Glomerular visceral epithelial cell (primary cell): ENCODE measurements at regions not wholly inside any gene's neighbourhood (a gene's known extent, or its start where the extent isn't known, plus 50 kb on each side); places are given as distances from the start of the nearest gene placed in this dataset.

Experiments used
- DNase-seq: peaks from one replicate; pipeline ENCODE4 v3.0.0-alpha.2; 2016; ENCODE audit errors: extremely low spot score

DNA sequence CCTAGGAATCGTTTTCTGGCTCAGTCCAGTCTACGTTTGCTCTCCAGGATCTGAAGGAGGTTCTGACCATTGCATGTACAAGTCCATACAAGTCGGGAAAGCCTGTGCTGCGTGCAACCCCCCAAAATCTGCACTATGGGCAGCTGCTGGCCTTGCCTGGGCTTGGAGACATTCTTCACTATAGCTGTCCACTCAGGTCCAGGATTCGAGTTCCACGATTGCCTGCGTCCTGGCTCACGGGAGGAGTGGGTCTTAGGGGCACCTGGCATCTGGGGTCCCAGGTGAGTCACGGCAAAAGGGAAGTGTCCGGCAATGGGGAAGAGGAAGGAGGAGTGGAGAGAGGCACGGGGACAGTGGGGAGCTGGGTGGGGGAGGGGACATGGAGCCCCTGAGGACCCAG, 563.0 kb downstream of the BRD1 start:
- no peak for DNase-seq

DNA sequence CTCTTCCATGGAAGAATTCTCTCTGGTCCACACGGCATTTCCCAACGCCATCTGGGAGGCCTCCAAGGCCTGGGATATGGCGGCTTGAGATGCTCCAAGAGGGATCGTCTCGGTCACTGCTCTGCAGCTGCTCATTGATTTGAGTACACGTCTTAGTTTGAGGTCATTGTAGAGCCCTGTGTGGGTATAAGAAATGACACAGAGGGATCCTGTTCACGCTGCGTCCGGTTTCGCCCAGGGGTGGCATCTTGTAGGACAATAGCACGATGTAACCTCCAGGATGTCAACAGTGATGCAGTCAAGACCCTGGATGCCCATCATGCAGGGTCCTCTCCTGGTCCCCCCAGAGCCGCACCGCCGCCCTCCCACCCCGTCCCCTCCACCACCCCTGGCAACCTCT, 564.6 kb downstream of the BRD1 start:
- no peak for DNase-seq

DNA sequence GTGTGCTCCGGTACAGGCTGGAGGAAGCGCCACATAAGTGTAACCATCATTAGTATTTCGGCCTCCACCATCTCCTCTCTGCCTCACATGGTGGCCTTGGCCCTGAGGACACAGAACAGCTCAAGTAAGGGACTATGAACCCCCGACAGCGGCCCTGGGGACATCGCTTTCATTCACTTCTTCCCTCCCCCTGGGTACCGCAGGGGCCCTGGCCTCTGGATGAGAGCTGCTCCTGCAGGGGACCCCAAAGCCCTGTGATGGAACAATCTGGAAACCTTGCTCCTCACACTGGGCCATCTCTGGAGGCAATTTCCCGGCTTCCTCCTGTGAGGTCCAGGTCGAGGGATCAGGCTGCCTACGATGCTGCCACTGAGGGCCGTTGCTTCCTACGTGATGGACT, 565.5 kb downstream of the BRD1 start:
- no peak for DNase-seq

DNA sequence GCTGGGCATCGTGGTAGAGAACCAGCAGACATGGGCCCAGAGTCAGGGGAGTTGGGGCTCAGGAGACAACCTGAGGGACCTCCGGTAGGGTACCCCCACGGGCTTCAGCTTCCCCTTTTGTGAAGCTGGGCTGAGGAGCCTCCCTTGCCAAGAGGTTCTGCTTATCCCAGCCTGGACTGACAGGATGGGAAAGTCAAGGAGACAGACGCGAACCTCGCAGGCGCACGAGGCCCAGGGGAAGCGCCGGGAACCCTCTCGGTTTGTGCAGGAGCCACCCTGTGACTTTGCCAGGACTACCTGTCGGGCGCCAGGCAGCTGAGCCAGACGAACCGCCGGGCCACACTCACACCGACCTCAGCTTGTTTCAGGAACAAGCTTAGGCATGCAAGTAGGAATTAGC, 566.1 kb downstream of the BRD1 start:
- no peak for DNase-seq

DNA sequence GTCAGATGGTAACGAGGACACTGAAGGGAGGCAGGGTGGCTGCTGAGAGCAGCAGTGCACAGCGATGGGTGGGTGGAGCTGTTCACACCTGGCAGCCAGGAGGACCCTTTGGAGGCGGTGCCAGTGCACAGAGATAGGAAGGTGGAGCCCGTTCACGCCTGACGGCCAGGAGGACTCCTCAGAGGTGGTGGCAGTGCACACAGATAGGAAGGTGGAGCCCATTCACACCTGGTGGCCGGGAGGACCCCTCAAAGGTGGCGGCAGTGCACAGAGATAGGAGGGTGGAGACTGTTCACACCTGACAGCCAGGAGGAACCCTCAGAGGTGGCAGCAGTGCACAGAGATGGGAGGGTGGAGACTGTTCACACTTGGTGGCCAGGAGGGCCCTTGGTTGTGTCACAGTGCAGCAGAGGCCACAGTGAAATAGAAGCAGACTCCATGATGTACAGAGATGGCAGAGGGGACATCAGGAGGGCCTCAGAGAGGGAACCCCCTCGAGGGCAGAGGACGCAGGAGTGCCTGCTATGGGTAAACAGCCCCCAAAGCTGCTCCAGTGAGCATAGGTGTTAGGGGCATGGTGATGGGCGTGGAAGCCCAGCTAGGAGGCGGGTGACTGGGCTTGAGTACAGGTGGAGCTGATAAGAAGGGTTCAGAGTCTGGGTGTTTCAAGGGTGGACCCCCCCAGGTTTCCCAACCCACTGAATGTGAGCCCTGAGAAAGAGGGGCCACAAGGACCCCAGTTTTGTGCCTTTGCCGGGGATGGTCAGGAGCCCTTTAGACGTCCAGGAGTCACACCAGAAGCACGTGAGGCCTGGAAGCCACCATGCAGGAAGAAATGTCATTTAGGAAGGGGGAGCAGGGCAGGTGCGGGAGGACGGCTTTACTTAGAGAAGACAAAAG, 566.7 kb downstream of the BRD1 start:
- no peak for DNase-seq

DNA sequence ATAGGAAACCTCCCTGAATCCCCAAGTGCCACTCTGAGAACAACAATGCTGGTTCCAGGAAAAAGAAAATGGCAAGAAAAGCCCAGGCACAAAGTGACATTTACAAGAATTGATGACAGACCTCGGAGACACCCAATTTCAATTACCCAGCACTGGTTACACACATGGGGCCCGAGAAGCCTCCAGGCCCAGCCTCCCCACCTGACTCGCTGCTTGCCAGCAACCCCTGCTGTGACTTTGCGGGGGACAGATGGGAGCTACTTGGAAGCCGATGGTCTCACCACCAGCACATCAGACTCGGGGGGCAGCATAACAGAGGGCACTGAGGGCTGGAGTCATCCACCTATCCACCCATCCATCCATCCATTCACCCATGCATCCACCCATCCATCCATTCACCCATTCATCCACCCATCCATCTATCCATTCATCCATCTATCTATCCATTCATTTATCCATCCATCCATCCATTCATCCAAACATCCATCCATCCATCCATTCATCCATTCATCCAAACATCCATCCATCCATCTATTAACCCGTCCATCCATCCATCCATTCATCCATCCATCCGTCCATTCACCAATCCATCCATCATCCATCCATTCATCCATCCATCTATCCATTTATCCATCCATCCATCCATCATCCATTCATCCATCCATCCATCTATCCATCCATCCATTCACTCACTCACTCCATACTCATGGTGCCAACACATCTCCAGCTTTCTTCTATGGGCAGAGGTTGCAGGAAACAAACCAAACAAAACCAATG, 567.6 kb downstream of the BRD1 start:
- no peak for DNase-seq

DNA sequence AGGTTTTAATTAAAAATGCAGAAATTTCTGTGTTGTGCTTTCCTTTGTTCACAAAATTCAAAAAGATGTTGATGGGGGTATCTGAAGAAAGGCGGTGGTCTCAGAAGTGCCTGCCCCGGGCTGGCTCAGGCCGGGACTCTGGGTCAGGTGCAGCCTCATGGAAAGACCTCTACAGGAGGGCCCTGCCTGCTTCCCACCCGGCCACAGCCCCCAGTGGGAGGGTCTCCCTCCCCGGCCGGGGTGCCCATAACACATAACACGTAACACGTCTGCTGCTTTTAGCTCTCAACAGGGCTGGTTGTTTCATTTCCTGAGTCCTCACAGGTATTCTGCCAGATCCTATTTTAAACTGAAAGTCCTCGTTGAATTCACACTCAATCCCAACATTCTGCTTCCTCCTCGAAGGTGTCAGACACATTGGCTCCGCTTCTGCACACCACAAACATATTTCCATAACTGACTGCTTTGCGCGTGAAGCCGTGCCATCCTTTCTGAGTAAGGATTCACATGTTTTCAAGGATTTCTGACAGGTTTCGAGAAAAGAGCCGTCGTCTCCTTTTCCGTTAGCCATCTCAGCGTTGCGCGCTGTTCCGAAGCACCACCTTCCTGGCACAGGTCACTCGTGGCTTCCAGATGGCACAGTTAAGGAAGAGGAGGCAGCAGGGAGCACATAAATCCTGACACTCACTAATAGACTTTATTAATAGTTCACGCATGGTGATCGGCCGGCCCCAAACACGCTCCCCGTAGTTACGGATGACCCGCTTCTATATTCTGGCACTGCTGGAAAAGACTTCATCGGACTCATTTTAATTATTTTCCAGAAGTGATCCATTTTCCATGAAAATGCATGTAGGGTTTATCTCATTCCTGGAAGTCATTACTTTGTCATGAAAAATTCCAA, 569.3 kb downstream of the BRD1 start:
- no peak for DNase-seq

DNA sequence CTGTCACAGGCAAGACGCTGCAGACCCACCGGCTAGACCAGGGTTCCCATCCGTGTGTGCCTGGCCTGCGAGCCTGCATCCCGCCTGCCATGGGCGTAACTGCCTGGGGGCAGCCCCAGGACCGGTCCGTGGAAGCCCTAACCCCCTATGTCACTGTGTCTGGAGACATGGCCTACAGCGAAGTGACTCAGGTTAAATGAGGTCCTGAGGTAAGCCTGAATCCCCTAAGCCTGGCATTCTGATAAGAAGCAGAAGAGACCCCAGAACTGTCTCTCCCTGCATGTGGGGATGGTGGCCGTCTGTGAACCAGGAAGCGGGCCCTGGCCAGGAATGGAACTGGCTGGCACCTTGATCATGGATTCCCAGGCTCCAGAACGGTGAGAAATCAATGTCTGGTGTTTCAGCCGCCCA, 570.1 kb downstream of the BRD1 start:
- DNase-seq = no peak

DNA sequence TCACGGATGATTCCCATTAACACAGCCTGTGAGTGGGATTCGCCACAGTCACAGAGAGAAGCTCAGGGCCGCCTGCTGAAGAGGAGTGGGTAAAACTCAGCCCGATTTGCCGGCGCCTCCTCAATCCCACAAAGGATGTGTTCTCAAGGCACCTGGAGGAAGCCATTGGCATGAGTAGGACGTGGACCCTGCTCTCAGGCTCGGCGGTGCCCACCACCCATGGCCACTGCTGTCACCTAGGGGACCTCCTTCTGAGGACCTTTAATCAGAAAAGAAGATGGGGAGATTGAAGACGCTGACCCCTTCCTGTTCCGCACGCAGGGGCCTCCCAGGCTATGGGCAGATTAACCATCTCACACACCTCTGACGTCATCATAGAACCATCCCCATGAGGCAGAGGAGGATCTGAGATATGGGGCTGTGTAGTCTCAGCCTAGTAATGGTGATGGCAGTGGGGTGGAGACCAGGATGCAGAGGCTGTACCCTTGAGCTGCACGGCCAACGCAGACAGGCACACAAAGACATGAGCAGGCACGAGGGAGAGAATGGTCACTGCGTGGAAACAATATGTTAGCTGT, 571.8 kb downstream of the BRD1 start:
- DNase-seq = no peak

DNA sequence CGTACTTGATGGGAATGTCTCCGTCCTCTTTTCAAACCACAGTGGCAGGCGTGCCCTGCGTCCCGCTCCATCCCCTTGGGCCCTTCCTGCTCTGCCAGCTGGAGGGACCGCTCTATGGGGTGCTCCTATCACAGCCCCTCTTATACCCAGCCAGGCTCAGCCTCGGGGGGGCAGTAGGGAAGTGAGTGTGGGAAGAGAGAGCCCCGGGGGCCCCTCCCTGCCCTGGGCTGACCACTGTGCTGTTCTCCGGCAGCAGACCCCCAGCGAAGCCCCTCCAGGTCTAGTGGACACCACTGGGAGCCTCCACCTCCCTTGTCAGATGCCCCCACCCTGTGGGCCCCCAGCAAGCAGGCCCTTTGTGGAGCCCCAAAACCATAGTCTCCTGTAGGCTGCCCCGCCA, 572.5 kb downstream of the BRD1 start:
- no peak for DNase-seq

DNA sequence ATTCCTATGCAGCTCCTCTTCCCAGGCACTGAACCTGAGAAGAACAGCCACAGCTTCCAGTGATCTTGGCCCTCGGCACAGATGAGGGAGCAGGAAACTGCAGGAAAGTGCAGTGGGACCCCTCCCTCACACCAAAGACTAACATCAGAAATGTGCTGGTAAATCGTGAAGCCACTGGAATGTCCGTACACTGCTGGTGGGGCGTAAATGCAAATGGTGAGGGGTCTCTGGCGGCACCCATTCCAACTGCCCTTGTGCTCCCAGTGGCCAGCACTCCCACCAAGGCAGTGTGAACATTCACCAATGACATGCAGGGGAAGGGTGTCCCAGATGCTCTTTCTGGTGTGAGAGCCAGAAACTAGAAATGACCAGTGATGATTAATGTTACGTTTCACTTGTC, 574.0 kb downstream of the BRD1 start:
- DNase-seq = no peak

DNA sequence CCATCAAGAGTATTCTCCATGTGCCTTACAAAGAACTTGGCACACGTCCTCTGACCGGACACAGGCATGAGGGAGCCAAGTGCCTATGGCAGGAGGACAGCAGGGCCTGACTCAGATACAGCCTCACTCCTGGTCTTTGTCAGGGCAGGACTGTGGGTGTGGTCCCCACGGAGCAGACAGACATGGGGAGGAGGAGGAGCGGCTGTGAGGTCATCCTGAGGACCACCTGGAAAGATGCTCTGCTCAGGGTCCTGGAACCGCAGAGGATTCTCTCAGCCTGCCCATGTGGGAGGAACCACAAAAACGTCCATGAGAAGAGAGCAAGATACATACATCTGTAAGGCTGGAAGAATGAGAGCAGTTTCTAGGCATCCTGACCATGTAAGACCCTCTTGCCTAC, 576.3 kb downstream of the BRD1 start:
- no peak for DNase-seq

DNA sequence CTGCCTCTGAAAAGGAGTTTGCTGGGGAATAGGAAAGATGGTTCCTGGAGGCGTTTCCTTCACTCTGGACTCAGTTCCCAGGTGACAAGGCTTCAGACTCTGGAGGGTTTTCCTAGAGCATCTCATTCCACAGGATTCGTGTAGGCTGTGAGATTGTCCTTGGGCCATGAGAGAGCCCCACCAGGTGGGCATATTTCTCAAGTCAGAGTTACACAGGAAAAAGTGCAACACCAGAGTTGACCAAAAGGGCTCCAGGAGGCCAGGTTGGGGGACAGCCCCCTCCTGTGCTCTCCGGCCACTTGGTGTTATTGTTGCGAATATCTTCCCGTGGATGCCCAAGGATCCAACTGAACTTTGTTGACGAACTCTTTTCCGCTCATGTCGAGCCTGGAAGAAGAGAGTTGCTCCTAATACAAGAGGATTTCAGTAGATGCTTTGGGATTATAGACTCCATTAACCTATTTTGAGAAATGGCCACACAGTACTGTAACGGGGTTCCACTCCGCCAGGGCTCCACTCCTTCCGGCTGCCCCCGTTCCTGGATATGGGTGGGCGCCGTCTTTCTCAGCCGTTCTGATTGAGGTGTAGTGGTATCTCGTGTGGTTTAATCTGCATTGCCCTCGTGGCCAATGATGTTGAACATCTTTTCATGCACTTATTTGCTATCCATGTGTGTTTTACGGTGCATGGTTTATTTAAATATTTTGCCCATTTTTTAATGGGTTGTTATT, 580.3 kb downstream of the BRD1 start:
- DNase-seq = no peak

DNA sequence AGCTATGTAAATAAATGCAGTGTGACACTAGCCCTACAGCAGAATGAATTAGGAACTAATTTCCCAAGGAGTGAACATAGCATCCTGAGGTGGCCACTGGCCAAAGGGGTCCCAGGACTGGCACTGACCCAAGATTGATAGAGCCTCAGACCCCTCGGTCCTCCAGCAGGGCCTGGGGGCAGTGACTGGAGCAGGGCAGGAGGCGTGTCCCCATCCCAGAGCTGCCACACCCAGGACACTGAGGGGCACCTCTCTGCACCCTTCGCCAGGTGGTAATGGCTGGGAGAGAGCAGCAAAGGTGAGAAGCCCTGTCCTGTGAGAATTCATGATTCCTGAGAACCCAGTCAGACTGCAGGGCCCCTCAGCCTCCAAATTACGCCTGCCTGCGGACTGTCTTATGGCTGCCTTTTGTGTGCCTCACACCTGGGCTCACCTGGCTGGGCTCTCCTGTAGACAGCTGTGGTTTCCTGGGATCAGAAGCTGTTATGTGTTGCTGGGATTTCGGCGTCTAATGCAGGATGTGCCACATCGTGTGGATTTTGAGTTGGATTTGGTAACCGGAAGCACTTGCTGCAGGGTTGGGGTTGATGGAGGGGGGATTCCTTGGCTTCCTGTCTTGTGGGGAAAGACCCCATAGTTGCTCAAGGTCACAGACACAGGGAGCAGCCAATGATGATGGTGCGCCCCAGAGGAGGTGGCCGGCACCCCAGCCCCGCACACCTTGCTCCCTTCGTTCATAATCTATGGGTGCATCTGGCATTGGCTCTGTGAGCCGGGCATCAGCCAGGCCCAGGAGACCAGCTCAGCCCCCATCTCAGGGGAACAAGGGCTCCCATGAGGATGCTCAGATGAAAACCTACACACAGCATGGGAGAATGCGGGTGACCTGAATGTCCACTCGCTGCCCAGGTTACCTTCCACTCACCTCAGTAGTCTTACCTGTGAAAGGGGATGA, 582.9 kb downstream of the BRD1 start:
- DNase-seq = no peak

DNA sequence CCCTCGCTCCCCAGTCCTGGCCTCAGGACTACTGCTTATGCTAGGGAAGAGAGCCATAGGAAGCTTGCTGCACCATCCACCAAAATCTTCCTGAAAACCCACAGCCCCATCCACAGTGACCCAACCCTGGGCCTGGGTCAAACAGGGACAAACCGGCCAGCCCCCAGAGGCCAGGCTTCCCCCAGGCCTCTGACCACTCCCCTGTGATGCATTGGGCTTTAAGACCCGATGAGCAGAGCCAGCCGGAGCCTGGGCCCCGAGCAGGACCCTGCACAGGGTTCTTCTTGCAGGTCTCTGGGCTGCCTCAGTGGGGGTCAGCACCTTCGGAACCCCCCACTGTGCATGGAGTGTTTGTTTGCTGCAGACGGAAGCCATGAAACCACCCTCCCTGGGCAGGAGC, 583.7 kb downstream of the BRD1 start:
- DNase-seq = no peak

DNA sequence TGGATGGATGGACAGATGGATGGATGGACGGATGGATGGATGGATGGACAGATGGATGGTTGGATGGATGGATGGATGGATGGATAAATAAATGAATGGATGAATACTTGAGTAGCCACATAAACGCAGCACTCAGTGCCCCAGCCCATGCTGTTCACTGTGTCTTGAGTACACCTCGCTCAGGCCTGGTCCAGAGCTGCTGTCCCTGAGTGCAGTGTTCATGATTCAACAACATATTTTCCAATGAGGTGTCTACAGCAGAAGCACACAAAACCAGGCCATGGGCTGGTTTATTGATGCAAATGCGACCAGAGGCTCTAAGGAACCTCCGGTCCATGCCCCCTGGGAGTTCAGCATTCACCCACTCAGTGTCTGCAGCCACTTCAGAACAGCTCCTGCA, 584.3 kb downstream of the BRD1 start:
- DNase-seq = no peak

DNA sequence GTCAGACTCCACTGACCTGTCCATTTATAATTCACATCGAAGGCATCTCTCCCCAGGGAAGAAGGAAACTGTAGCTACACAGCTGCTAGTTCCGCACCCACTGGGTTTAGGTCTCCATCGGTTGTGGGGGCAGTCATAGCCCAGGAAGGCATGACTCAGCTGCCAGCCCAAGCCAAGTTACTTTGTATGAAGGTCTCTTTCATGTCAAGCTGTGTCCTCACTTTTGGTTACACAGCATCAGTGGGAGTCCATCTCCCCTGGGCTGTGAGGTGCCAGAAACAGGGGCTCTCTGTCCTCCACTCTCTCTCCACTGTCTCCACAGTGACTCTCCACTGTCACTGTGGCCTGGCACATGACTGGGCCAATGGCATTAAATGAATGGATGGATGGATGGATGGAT, 585.2 kb downstream of the BRD1 start:
- DNase-seq = no peak

DNA sequence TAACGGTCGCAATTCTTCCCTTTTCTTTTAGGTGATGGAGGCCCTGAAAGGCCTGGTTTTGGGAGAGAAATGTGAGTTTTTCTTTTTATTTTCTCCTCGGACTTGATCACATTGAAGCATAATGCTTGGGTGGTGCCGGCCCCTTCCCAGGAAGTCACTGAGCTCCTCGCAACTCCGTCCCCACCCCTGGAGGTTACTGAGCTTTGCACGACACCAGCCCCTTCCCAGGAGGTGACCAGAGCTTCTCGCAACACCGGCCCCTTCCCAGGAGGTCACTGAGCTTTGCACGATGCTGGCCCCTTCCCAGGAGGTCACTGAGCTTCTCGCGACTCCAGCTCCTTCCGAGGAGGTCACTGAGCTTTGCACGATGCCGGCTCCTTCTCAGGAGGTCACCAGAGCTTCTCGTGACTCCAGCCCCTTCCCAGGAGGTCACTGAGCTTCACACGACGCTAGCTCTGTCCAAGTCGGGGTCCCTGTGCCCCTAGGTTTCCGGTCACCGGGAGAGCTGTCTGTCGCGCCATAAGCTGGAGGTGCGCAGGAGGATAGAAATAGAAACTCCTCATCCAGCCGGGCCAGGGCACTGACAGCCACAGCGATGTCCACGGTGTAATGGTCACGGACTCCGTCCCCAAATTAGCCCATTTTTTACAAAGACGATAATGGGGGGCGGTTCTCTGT, 586.4 kb downstream of the BRD1 start:
- no peak for DNase-seq

DNA sequence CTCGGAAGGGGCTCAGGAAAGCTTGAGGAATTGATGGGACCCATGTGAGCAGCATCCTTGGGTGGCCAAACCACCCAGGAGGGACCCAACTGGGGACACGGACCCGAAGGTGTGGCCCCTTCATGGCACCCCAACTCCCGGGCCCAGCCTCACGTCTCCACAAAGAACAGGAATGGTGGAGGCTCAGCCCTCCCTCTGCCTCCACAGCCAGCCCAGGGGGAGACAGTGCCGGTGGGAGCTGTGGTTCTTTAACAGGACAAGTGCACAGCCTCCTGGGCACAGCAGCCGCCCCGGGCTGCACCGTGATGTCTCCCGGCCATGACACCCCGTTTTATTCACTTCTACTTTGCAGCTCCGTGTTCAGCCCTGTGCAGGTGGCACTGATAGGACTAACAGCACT, 587.2 kb downstream of the BRD1 start:
- DNase-seq = no peak
